ENCODE measurements at regions not wholly inside any gene's neighbourhood (a gene's known extent, or its start where the extent isn't known, plus 50 kb on each side); places are given as distances from the start of the nearest gene placed in this dataset.

DNA sequence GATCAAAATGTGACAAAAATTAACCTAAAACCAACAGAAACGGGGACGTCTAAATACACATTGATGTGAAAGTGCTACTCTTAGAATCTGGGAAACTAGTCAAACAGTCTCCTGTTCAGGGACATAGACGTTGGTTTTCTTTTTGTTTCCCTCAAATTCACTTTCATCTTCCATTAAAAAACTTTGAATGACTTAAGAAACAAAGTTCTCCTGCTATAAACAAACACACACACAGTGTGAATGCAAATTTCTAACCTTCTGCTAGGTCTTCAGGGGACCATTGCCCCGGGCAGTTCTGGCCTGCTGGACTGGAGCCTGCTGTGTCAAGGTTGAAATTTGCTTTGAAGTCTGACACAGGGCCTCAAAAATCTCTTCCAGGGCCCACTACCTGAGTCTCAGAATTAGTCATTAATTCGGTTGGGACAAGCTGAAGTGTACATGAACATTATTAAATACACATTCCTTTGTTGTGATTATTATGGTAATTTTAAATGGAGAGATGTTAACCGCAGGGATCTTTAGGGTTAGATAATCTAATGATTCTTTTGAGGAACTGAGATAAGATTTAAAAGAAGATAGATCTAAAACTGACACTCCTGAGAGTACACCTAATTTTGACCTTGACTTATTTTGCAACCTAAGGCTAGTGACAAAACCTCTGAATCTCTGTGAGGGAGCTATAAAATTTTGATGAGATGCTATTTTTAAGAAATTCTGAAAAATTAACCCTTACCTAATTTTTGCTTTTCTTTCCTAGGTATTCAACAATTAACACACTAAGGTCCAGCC is 1260.4 kb downstream of the ROBO1 start (continued):
- TF ChIP-seq, protein P1, sequence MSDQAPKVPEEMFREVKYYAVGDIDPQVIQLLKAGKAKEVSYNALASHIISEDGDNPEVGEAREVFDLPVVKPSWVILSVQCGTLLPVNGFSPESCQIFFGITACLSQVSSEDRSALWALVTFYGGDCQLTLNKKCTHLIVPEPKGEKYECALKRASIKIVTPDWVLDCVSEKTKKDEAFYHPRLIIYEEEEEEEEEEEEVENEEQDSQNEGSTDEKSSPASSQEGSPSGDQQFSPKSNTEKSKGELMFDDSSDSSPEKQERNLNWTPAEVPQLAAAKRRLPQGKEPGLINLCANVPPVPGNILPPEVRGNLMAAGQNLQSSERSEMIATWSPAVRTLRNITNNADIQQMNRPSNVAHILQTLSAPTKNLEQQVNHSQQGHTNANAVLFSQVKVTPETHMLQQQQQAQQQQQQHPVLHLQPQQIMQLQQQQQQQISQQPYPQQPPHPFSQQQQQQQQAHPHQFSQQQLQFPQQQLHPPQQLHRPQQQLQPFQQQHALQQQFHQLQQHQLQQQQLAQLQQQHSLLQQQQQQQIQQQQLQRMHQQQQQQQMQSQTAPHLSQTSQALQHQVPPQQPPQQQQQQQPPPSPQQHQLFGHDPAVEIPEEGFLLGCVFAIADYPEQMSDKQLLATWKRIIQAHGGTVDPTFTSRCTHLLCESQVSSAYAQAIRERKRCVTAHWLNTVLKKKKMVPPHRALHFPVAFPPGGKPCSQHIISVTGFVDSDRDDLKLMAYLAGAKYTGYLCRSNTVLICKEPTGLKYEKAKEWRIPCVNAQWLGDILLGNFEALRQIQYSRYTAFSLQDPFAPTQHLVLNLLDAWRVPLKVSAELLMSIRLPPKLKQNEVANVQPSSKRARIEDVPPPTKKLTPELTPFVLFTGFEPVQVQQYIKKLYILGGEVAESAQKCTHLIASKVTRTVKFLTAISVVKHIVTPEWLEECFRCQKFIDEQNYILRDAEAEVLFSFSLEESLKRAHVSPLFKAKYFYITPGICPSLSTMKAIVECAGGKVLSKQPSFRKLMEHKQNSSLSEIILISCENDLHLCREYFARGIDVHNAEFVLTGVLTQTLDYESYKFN (CRISPR knock-in tag; conservative IDR thresholded peaks at IDR 0.05) = peak; percentile 69
- TF ChIP-seq SOX6 (IDR thresholded peaks at IDR 0.05) = no peak
- peak; percentile 70; the same call in 1 of the 2 replicates for TF ChIP-seq SOX6 (CRISPR knock-in tag; IDR thresholded peaks at IDR 0.05)
- 0 out of 2 replicates have a peak, but pooled peaks have one; percentile 33 for TF ChIP-seq KLF6 (CRISPR knock-in tag; IDR thresholded peaks at IDR 0.05)
- TF ChIP-seq ZBTB1 (CRISPR knock-in tag; IDR thresholded peaks at IDR 0.05; ENCODE audit: borderline replicate concordance) = no peak
- peak; percentile 67; the same call in 1 of the 2 replicates for TF ChIP-seq NCOA2 (CRISPR knock-in tag; IDR thresholded peaks at IDR 0.05)
- no peak for TF ChIP-seq ZKSCAN5 (CRISPR knock-in tag; IDR thresholded peaks at IDR 0.05)
- TF ChIP-seq, protein P2, sequence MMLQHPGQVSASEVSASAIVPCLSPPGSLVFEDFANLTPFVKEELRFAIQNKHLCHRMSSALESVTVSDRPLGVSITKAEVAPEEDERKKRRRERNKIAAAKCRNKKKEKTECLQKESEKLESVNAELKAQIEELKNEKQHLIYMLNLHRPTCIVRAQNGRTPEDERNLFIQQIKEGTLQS (CRISPR knock-in tag; IDR thresholded peaks at IDR 0.05) = no peak
- 0 out of 2 replicates have a peak, but pooled peaks have one; percentile 28 for TF ChIP-seq ZNF670 (CRISPR knock-in tag; IDR thresholded peaks at IDR 0.05; ENCODE audit: borderline replicate concordance)
- no peak for TF ChIP-seq PITX1 (CRISPR knock-in tag; IDR thresholded peaks at IDR 0.05)
- TF ChIP-seq, protein P3, sequence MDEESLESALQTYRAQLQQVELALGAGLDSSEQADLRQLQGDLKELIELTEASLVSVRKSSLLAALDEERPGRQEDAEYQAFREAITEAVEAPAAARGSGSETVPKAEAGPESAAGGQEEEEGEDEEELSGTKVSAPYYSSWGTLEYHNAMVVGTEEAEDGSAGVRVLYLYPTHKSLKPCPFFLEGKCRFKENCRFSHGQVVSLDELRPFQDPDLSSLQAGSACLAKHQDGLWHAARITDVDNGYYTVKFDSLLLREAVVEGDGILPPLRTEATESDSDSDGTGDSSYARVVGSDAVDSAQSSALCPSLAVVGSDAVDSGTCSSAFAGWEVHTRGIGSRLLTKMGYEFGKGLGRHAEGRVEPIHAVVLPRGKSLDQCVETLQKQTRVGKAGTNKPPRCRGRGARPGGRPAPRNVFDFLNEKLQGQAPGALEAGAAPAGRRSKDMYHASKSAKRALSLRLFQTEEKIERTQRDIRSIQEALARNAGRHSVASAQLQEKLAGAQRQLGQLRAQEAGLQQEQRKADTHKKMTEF (CRISPR knock-in tag; IDR thresholded peaks at IDR 0.05) = 0 out of 2 replicates have a peak, but pooled peaks have one; percentile 25
- TF ChIP-seq FOXP1 (IDR thresholded peaks at IDR 0.05) = no peak
- peak; percentile 52; the same call in 1 of the 2 replicates for TF ChIP-seq FOXP1 (CRISPR knock-in tag; IDR thresholded peaks at IDR 0.05)
